NCI-H1092 treated with DMSO at 0.1 percent for 48 hours (cell line): ENCODE measurements at regions not wholly inside any gene's neighbourhood (a gene's known extent, or its start where the extent isn't known, plus 50 kb on each side); places are given as distances from the start of the nearest gene placed in this dataset.
"Not testable (repeated sequence)": the region's sequence is repeated elsewhere in the genome, so short reads cannot be mapped to it uniquely, and the experiment has no call there.

Source experiments
- DNase-seq: peaks from one replicate; lab custom pipeline; 2025; lab: John Stamatoyannopoulos, UW

- DNase-seq, result no peak
Observed at GRCh38 chr3:74413547-74414241, 200.8 kb downstream of the CNTN3 start.

- DNase-seq, result peak; percentile 28
Observed at GRCh38 chr3:74410276-74410941, 204.1 kb downstream of the CNTN3 start.

- no peak for DNase-seq
Observed at GRCh38 chr3:74409066-74409465, 205.4 kb downstream of the CNTN3 start.

- DNase-seq, result no peak
Observed at GRCh38 chr3:74403307-74403706, 211.2 kb downstream of the CNTN3 start.

- no peak for DNase-seq
Observed at GRCh38 chr3:74402821-74403220, 211.6 kb downstream of the CNTN3 start.

GRCh38 chr3:74393426-74393825 is 221.0 kb downstream of the CNTN3 start:
- DNase-seq, result no peak

- DNase-seq, result no peak
Observed at GRCh38 chr3:74390121-74390877, 224.2 kb downstream of the CNTN3 start.

GRCh38 chr3:74387111-74387735 is 227.2 kb downstream of the CNTN3 start:
- no peak for DNase-seq

GRCh38 chr3:74384159-74384558 is 230.3 kb downstream of the CNTN3 start:
- no peak for DNase-seq

GRCh38 chr3:74377669-74378068 is 236.8 kb downstream of the CNTN3 start:
- DNase-seq, result no peak

GRCh38 chr3:74376323-74376722 is 238.1 kb downstream of the CNTN3 start:
- DNase-seq, result not testable (repeated sequence)

GRCh38 chr3:74375653-74376052 is 238.8 kb downstream of the CNTN3 start:
- DNase-seq, result no peak

GRCh38 chr3:74372743-74373142 is 241.7 kb downstream of the CNTN3 start:
- DNase-seq, result no peak

- DNase-seq, result no peak
Observed at GRCh38 chr3:74370342-74370741, 244.1 kb downstream of the CNTN3 start.

- DNase-seq, result no peak
Observed at GRCh38 chr3:74366331-74366730, 248.1 kb downstream of the CNTN3 start.

GRCh38 chr3:74363346-74363745 is 251.1 kb downstream of the CNTN3 start:
- DNase-seq, result no peak

GRCh38 chr3:74360406-74360805 is 254.1 kb downstream of the CNTN3 start:
- no peak for DNase-seq

GRCh38 chr3:74357881-74358280 is 256.6 kb downstream of the CNTN3 start:
- no peak for DNase-seq

- no peak for DNase-seq
Observed at GRCh38 chr3:74353039-74353438, 261.4 kb downstream of the CNTN3 start.

GRCh38 chr3:74352166-74352565 is 262.3 kb downstream of the CNTN3 start:
- no peak for DNase-seq

GRCh38 chr3:74351213-74351612 is 263.2 kb downstream of the CNTN3 start:
- DNase-seq, result no peak

GRCh38 chr3:74349015-74349414 is 265.4 kb downstream of the CNTN3 start:
- no peak for DNase-seq
